Dendritic cell treated with granulocyte-macrophage colony-stimulating factor and Interleukin-4, amounts not matched to agents 40 ng/mL and 50 ng/mL, for 4 days (primary cell): ENCODE measurements at regions not wholly inside any gene's neighbourhood (a gene's known extent, or its start where the extent isn't known, plus 50 kb on each side); places are given as distances from the start of the nearest gene placed in this dataset.

Experiments used
- H3K27ac Mint-ChIP-seq: one replicate; pipeline ENCODE4 v1.8.0; 2022; ENCODE audit warnings: mild to moderate bottlenecking, mixed read lengths
- H3K27me3 Mint-ChIP-seq: one replicate; pipeline ENCODE4 v1.8.0; 2022; ENCODE audit warnings: mild to moderate bottlenecking, mixed read lengths
- H3K36me3 Mint-ChIP-seq: one replicate; pipeline ENCODE4 v1.8.0; 2022; ENCODE audit warnings: low read depth, mixed read lengths
- H3K4me1 Mint-ChIP-seq: one replicate; pipeline ENCODE4 v1.8.0; 2022; ENCODE audit warnings: low read depth, mixed read lengths
- H3K4me3 Mint-ChIP-seq: one replicate; pipeline ENCODE4 v1.8.0; 2022; ENCODE audit warnings: mild to moderate bottlenecking, moderate library complexity, mixed read lengths
- H3K9me3 Mint-ChIP-seq: one replicate; pipeline ENCODE4 v1.8.0; 2022; ENCODE audit warnings: mixed read lengths
- intact Hi-C: fragments of 100-400 bp; cut with micrococcal nuclease; formaldehyde crosslinking; loops from one replicate; pipeline ENCODE4 v1.15.0; 2022

- H3K27me3 Mint-ChIP-seq: no peaks in the 10 kb centered on the region
- peaks cover 32% of the 10 kb centered on the region for H3K9me3 Mint-ChIP-seq
- H3K36me3 Mint-ChIP-seq: no peaks in the 10 kb centered on the region
- intact Hi-C loops: no loop called here
- H3K4me1 Mint-ChIP-seq: no peaks in the 10 kb centered on the region
- no peak overlapping the region for H3K27ac Mint-ChIP-seq
- no peak overlapping the region for H3K4me3 Mint-ChIP-seq
Measured at GRCh38 chr13:104715111-104715510, 1648.9 kb upstream of the SLC10A2 start.

GRCh38 chr13:104705031-104705750, 1639.0 kb upstream of the SLC10A2 start:
- H3K27ac Mint-ChIP-seq: no peak overlapping the region
- H3K27me3 Mint-ChIP-seq: no peaks in the 10 kb centered on the region
- peaks cover 10% of the 10 kb centered on the region for H3K9me3 Mint-ChIP-seq
- H3K36me3 Mint-ChIP-seq: no peaks in the 10 kb centered on the region
- H3K4me1 Mint-ChIP-seq: no peaks in the 10 kb centered on the region
- intact Hi-C loops: no loop called here
- H3K4me3 Mint-ChIP-seq: no peak overlapping the region

GRCh38 chr13:104701591-104701990, 1635.4 kb upstream of the SLC10A2 start:
- no peaks in the 10 kb centered on the region for H3K4me1 Mint-ChIP-seq
- no peaks in the 10 kb centered on the region for H3K36me3 Mint-ChIP-seq
- H3K4me3 Mint-ChIP-seq: no peak overlapping the region
- H3K27me3 Mint-ChIP-seq: no peaks in the 10 kb centered on the region
- intact Hi-C loops: no loop called here
- H3K9me3 Mint-ChIP-seq: peaks cover 10% of the 10 kb centered on the region
- H3K27ac Mint-ChIP-seq: no peak overlapping the region

GRCh38 chr13:104694397-104694796, 1628.2 kb upstream of the SLC10A2 start:
- no peak overlapping the region for H3K4me3 Mint-ChIP-seq

GRCh38 chr13:104693126-104693525, 1626.9 kb upstream of the SLC10A2 start:
- intact Hi-C loops: no loop called here
- Mint-ChIP-seq H3K27me3 (no peaks in the 10 kb centered on the region), H3K4me3 (no peak overlapping the region), H3K9me3 (peaks cover 10% of the 10 kb centered on the region), H3K36me3 (no peaks in the 10 kb centered on the region), H3K27ac (no peak overlapping the region), H3K4me1 (no peaks in the 10 kb centered on the region)

More at GRCh38 chr13:104694397-104694796, 1628.2 kb upstream of the SLC10A2 start:
- Mint-ChIP-seq H3K4me1 (no peaks in the 10 kb centered on the region), H3K36me3 (no peaks in the 10 kb centered on the region), H3K27me3 (no peaks in the 10 kb centered on the region), H3K9me3 (peaks cover 10% of the 10 kb centered on the region), H3K27ac (no peak overlapping the region)
- intact Hi-C loops: no loop called here

GRCh38 chr13:104691767-104692467, 1625.7 kb upstream of the SLC10A2 start:
- Mint-ChIP-seq H3K9me3 (peaks cover 10% of the 10 kb centered on the region), H3K27ac (no peak overlapping the region), H3K4me3 (no peak overlapping the region), H3K27me3 (no peaks in the 10 kb centered on the region), H3K36me3 (no peaks in the 10 kb centered on the region), H3K4me1 (no peaks in the 10 kb centered on the region)
- intact Hi-C loops: no loop called here

GRCh38 chr13:104686484-104686883, 1620.3 kb upstream of the SLC10A2 start:
- H3K4me1 Mint-ChIP-seq: no peaks in the 10 kb centered on the region
- no peaks in the 10 kb centered on the region for H3K36me3 Mint-ChIP-seq
- intact Hi-C loops: no loop called here
- H3K4me3 Mint-ChIP-seq: no peak overlapping the region
- H3K27me3 Mint-ChIP-seq: no peaks in the 10 kb centered on the region
- no peaks in the 10 kb centered on the region for H3K9me3 Mint-ChIP-seq
- H3K27ac Mint-ChIP-seq: no peak overlapping the region

GRCh38 chr13:104683789-104684188, 1617.6 kb upstream of the SLC10A2 start:
- Mint-ChIP-seq H3K27ac (no peak overlapping the region), H3K4me3 (no peak overlapping the region), H3K4me1 (no peaks in the 10 kb centered on the region), H3K27me3 (no peaks in the 10 kb centered on the region), H3K9me3 (no peaks in the 10 kb centered on the region), H3K36me3 (no peaks in the 10 kb centered on the region)
- intact Hi-C loops: no loop called here

- no peaks in the 10 kb centered on the region for H3K36me3 Mint-ChIP-seq
- H3K4me3 Mint-ChIP-seq: no peak overlapping the region
- H3K4me1 Mint-ChIP-seq: no peaks in the 10 kb centered on the region
- peaks cover 9% of the 10 kb centered on the region for H3K9me3 Mint-ChIP-seq
- H3K27me3 Mint-ChIP-seq: no peaks in the 10 kb centered on the region
- H3K27ac Mint-ChIP-seq: no peak overlapping the region
- intact Hi-C loops: no loop called here
Measured at GRCh38 chr13:104678161-104678560, 1611.9 kb upstream of the SLC10A2 start.

GRCh38 chr13:104671901-104672300, 1605.7 kb upstream of the SLC10A2 start:
- Mint-ChIP-seq H3K9me3 (no peaks in the 10 kb centered on the region), H3K4me3 (no peak overlapping the region), H3K36me3 (no peaks in the 10 kb centered on the region), H3K27me3 (no peaks in the 10 kb centered on the region), H3K27ac (no peak overlapping the region), H3K4me1 (no peaks in the 10 kb centered on the region)
- intact Hi-C loops: no loop called here

- Mint-ChIP-seq H3K36me3 (no peaks in the 10 kb centered on the region), H3K27me3 (no peaks in the 10 kb centered on the region)
- intact Hi-C loops: no loop called here
Measured at GRCh38 chr13:104657196-104657595, 1591.0 kb upstream of the SLC10A2 start.

GRCh38 chr13:104650431-104650830, 1584.2 kb upstream of the SLC10A2 start:
- no peaks in the 10 kb centered on the region for H3K27me3 Mint-ChIP-seq
- H3K4me3 Mint-ChIP-seq: no peak overlapping the region
- H3K4me1 Mint-ChIP-seq: no peaks in the 10 kb centered on the region
- H3K9me3 Mint-ChIP-seq: peaks cover 9% of the 10 kb centered on the region
- no peaks in the 10 kb centered on the region for H3K36me3 Mint-ChIP-seq
- intact Hi-C loops: no loop called here
- H3K27ac Mint-ChIP-seq: no peak overlapping the region

More at GRCh38 chr13:104657196-104657595, 1591.0 kb upstream of the SLC10A2 start:
- H3K9me3 Mint-ChIP-seq: peaks cover 20% of the 10 kb centered on the region
- H3K4me1 Mint-ChIP-seq: no peaks in the 10 kb centered on the region
- no peak overlapping the region for H3K4me3 Mint-ChIP-seq
- no peak overlapping the region for H3K27ac Mint-ChIP-seq

GRCh38 chr13:104648291-104648690, 1582.1 kb upstream of the SLC10A2 start:
- Mint-ChIP-seq H3K4me1 (no peaks in the 10 kb centered on the region), H3K27me3 (no peaks in the 10 kb centered on the region), H3K4me3 (no peak overlapping the region), H3K9me3 (peaks cover 3% of the 10 kb centered on the region), H3K36me3 (no peaks in the 10 kb centered on the region), H3K27ac (no peak overlapping the region)
- intact Hi-C loops: no loop called here

- Mint-ChIP-seq H3K4me3 (no peak overlapping the region), H3K4me1 (no peaks in the 10 kb centered on the region), H3K27me3 (no peaks in the 10 kb centered on the region), H3K36me3 (no peaks in the 10 kb centered on the region), H3K9me3 (no peaks in the 10 kb centered on the region), H3K27ac (no peak overlapping the region)
- intact Hi-C loops: no loop called here
Measured at GRCh38 chr13:104645786-104646185, 1579.6 kb upstream of the SLC10A2 start.
